ENCODE measurements at regions not wholly inside any gene's neighbourhood (a gene's known extent, or its start where the extent isn't known, plus 50 kb on each side); places are given as distances from the start of the nearest gene placed in this dataset.

DNA sequence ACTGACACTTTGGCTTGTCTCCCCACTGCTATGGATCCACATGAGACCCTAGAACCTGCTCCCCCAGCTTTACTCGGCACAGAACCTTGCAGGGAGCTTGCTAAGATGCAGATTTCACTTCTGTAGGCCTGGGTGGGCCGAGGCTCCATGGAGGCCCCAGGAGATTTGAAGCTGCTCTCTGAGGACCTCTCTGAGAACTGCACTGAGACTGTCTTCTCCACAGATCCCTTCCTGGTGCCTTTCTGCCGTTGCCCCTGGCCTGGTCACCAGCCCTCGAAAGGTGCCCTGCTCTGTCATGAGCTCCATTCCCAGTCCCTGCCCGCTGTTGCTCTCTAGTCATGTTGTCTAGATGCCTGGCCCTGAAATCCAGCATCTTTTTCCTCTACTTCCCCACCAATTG lies 588.4 kb downstream of the AJAP1 start:
- DNase-seq, result no peak
- TF ChIP-seq CTCF (IDR thresholded peaks at IDR 0.05; ENCODE audit: low read depth, low read length), result no peak
- Histone ChIP-seq H3K27ac (no peak overlapping the region), H3K9me3 (ENCODE audit: severe bottlenecking) (no peaks in the 10 kb centered on the region), H3K36me3 (no peaks in the 10 kb centered on the region), H3K27me3 (ENCODE audit: insufficient read depth, low read depth, severe bottlenecking) (peaks cover 47% of the 10 kb centered on the region), H3K4me3 (ENCODE audit: low read depth, low read length) (no peak overlapping the region)

GRCh38 chr1:5239911-5240310 lies 585.5 kb downstream of the AJAP1 start:
- peaks cover 56% of the 10 kb centered on the region for H3K27me3 ChIP-seq (ENCODE audit: insufficient read depth, low read depth, severe bottlenecking)

DNA sequence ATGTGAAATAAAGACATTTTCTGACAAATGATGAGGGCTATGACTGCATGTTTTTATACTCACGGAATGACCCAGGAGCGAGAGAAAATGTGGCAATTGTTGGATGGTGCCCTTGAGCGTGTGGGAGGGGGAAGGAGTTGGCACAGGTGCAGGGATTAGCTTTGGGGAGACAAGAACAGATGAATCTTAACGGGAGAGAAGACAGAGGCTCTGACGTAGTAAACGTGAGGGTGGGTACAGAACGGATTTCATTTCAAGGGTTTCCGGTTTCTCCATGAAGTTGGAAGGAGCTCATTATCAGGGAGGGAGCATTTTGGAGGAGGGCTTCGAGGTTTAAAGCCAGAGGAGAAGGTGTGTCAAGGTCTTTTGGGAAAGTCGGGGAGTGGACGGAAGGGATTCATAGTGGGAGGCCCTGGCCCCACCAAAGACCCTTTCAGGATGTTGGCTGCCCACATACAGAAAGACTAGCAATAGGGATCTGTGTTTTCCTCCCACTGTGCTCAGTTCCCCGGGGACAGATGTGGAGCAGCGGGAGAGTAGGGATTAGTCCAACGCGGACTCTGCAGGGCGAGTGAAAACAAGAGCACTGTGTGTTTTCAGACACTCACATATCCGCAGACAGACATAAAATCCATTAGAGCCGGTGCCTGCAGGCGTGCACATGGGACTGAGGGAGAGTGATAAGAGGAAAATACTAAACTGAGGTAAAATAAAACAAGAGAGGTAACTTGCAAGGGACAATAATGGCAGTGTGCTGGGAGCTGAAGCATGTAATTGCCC lies 584.1 kb downstream of the AJAP1 start:
- no peaks in the 10 kb centered on the region for H3K36me3 ChIP-seq
- DNase-seq, result no peak
- no peak overlapping the region for H3K4me3 ChIP-seq (ENCODE audit: low read depth, low read length)
- H3K27ac ChIP-seq, result no peak overlapping the region
- H3K27me3 ChIP-seq (ENCODE audit: insufficient read depth, low read depth, severe bottlenecking), result peaks cover 63% of the 10 kb centered on the region
- H3K9me3 ChIP-seq (ENCODE audit: severe bottlenecking), result no peaks in the 10 kb centered on the region
- no peak for TF ChIP-seq CTCF (IDR thresholded peaks at IDR 0.05; ENCODE audit: low read depth, low read length)

More at GRCh38 chr1:5239911-5240310, 585.5 kb downstream of the AJAP1 start:
- Histone ChIP-seq H3K36me3 (no peaks in the 10 kb centered on the region), H3K27ac (no peak overlapping the region), H3K4me3 (ENCODE audit: low read depth, low read length) (no peak overlapping the region), H3K9me3 (ENCODE audit: severe bottlenecking) (no peaks in the 10 kb centered on the region)
- TF ChIP-seq CTCF (IDR thresholded peaks at IDR 0.05; ENCODE audit: low read depth, low read length), result no peak
- DNase-seq, result no peak

- no peak overlapping the region for H3K27ac ChIP-seq
- DNase-seq, result no peak
- peaks cover 6% of the 10 kb centered on the region for H3K9me3 ChIP-seq (ENCODE audit: severe bottlenecking)
- H3K36me3 ChIP-seq, result no peaks in the 10 kb centered on the region
- H3K4me3 ChIP-seq (ENCODE audit: low read depth, low read length), result no peak overlapping the region
- TF ChIP-seq CTCF (IDR thresholded peaks at IDR 0.05; ENCODE audit: low read depth, low read length), result no peak
- H3K27me3 ChIP-seq (ENCODE audit: insufficient read depth, low read depth, severe bottlenecking), result peaks cover 47% of the 10 kb centered on the region
These were observed 581.0 kb downstream of the AJAP1 start for GRCh38 chr1:5235355-5235899.

GRCh38 chr1:5232537-5232936 lies 578.1 kb downstream of the AJAP1 start:
- Histone ChIP-seq H3K27ac (no peak overlapping the region), H3K9me3 (ENCODE audit: severe bottlenecking) (peaks cover 6% of the 10 kb centered on the region), H3K27me3 (ENCODE audit: insufficient read depth, low read depth, severe bottlenecking) (peaks cover 38% of the 10 kb centered on the region), H3K36me3 (no peaks in the 10 kb centered on the region), H3K4me3 (ENCODE audit: low read depth, low read length) (no peak overlapping the region)
- DNase-seq, result no peak
- TF ChIP-seq CTCF (IDR thresholded peaks at IDR 0.05; ENCODE audit: low read depth, low read length), result no peak
